Suprapubic skin (tissue), 4 donors: ENCODE measurements at regions not wholly inside any gene's neighbourhood (a gene's known extent, or its start where the extent isn't known, plus 50 kb on each side); places are given as distances from the start of the nearest gene placed in this dataset.
"Not testable (repeated sequence)": the region's sequence is repeated elsewhere in the genome, so short reads cannot be mapped to it uniquely, and the experiment has no call there.

Source experiments
- EP300 ChIP-seq: sonication (generic); formaldehyde crosslinking; IDR thresholded peaks from one replicate; pipeline ENCODE4 v1.6.1; 2017; ENCODE audit warnings: antibody characterized with exemption
- POLR2A ChIP-seq, 2 donors: fragments of 450-650 bp; IDR thresholded peaks; one replicate each; pipeline ENCODE4 v1.6.1; 2017; ENCODE audit warnings: antibody characterized with exemption in 2 of 2, mild to moderate bottlenecking in 2 of 2, moderate library complexity in 2 of 2
- POLR2AphosphoS5 ChIP-seq, 3 donors: sonication (generic); formaldehyde crosslinking; IDR thresholded peaks; one replicate each; pipeline ENCODE4 v1.6.1; 2017; ENCODE audit warnings: antibody characterized with exemption in 3 of 3
- TF ChIP-seq, protein P1 (sequence below), 2 donors: fragments of 200-600 bp in 1 of 2; fragments of 450-650 bp in 1 of 2; sonication (generic) in 1 of 2; IDR thresholded peaks; one replicate each; pipeline ENCODE4 v1.5.1; 2016 to 2019; ENCODE audit warnings: antibody characterized with exemption in 2 of 2, mild to moderate bottlenecking in 1 of 2, moderate library complexity in 1 of 2

DNA sequence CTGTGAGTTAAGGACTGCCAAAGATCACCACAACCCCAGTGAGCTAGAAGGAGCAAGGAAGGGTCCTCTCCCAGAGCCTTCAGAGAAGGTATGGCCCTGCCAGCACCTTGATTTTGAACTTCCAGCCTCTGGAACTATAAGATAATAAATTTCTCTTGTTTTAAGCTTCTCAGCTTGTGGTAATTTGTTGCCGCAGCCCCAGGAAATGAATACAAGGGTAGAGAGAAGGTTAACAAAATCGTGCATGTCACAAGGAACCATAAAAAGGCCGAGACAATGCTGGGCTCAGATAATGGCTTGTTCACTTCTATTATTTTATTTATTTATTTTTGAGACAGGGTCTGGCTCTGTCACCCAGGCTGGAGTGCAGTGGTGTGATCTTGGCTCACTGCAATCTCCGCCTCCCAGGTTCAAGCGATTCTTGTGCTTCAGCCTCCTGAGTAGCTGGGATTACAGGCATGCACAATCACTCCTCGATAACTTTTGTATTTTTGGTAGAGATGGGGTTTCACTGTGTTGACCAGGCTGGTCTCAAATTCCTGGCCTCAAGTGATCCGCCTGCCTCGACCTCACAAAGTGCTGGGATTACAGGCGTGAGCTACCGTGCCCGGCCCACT, 71.5 kb downstream of the WSB1 start:
- TF ChIP-seq POLR2AphosphoS5 (IDR thresholded peaks at IDR 0.05); EP300; POLR2A (IDR thresholded peaks at IDR 0.05): not testable (repeated sequence)
- TF ChIP-seq, protein P1, sequence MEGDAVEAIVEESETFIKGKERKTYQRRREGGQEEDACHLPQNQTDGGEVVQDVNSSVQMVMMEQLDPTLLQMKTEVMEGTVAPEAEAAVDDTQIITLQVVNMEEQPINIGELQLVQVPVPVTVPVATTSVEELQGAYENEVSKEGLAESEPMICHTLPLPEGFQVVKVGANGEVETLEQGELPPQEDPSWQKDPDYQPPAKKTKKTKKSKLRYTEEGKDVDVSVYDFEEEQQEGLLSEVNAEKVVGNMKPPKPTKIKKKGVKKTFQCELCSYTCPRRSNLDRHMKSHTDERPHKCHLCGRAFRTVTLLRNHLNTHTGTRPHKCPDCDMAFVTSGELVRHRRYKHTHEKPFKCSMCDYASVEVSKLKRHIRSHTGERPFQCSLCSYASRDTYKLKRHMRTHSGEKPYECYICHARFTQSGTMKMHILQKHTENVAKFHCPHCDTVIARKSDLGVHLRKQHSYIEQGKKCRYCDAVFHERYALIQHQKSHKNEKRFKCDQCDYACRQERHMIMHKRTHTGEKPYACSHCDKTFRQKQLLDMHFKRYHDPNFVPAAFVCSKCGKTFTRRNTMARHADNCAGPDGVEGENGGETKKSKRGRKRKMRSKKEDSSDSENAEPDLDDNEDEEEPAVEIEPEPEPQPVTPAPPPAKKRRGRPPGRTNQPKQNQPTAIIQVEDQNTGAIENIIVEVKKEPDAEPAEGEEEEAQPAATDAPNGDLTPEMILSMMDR (IDR thresholded peaks at IDR 0.05), result not testable (repeated sequence)
